Fibroblast of lung (primary cell): ENCODE measurements at regions not wholly inside any gene's neighbourhood (a gene's known extent, or its start where the extent isn't known, plus 50 kb on each side); places are given as distances from the start of the nearest gene placed in this dataset.

ENCODE experiments used
- DNase-seq, 2 donors: peaks; one replicate each; pipeline versions ENCODE4 v3.0.0 to v3.0.0-alpha.2; 2010; ENCODE audit warnings: low read depth in 2 of 2
- H2AFZ ChIP-seq: 2 replicates; pipeline ENCODE4 v1.5.1; 2012; ENCODE audit warnings: low read length, control low read depth, inconsistent platforms
- H3K27ac ChIP-seq: 2 replicates; pipeline ENCODE4 v1.5.1; 2011; ENCODE audit warnings: low read length, control low read depth; ENCODE audit not compliant: insufficient read depth
- H3K27me3 ChIP-seq: 2 replicates; pipeline ENCODE4 v1.5.1; 2011; ENCODE audit warnings: mild to moderate bottlenecking, low read length; ENCODE audit not compliant: control insufficient read depth, insufficient read depth
- H3K36me3 ChIP-seq: 2 replicates; pipeline ENCODE4 v1.5.1; 2011; ENCODE audit warnings: low read length; ENCODE audit not compliant: control insufficient read depth, insufficient read depth
- H3K4me1 ChIP-seq: 2 replicates; pipeline ENCODE4 v1.5.1; 2011; ENCODE audit warnings: low read length; ENCODE audit not compliant: control insufficient read depth, insufficient read depth; ENCODE audit errors: extremely low read depth
- H3K4me2 ChIP-seq: 2 replicates; pipeline ENCODE4 v1.5.1; 2011; ENCODE audit warnings: low read length, control low read depth; ENCODE audit not compliant: insufficient read depth; ENCODE audit errors: extremely low read depth
- H3K4me3 ChIP-seq, 4 experiments: fragments of 200-600 bp in 1 of 4; sonication (generic) in 1 of 4; replicated peaks in 1 of 4; 2 replicates each; pipeline ENCODE4 v1.5.1; 2011 to 2016; ENCODE audit warnings: low read length in 4 of 4, low read depth in 3 of 4, mild to moderate bottlenecking in 3 of 4, control low read depth in 2 of 4, inconsistent platforms in 1 of 4, mixed read lengths in 1 of 4; ENCODE audit not compliant: insufficient read depth in 1 of 4; ENCODE audit errors: control extremely low read depth in 1 of 4
- H3K79me2 ChIP-seq: 2 replicates; pipeline ENCODE4 v1.5.1; 2012; ENCODE audit warnings: mild to moderate bottlenecking, low read length, inconsistent platforms; ENCODE audit not compliant: control insufficient read depth, insufficient read depth
- H3K9ac ChIP-seq: 2 replicates; pipeline ENCODE4 v1.5.1; 2011; ENCODE audit warnings: mild to moderate bottlenecking, low read length, control low read depth; ENCODE audit not compliant: insufficient read depth
- H3K9me3 ChIP-seq: 2 replicates; pipeline ENCODE4 v1.5.1; 2012; ENCODE audit warnings: low read depth, low read length; ENCODE audit not compliant: control insufficient read depth, insufficient read depth
- H4K20me1 ChIP-seq: 2 replicates; pipeline ENCODE4 v1.5.1; 2011; ENCODE audit warnings: low read length; ENCODE audit not compliant: control insufficient read depth, insufficient read depth; ENCODE audit errors: extremely low read depth
- CTCF ChIP-seq, 2 donors: IDR thresholded peaks in 1 of 2; conservative IDR thresholded peaks in 1 of 2; 1 replicate in 1 of 2; 2 replicates in 1 of 2; pipeline ENCODE4 v1.5.1; 2011 to 2012; ENCODE audit warnings: low read length in 2 of 2, control low read depth in 1 of 2, inconsistent platforms in 1 of 2, low read depth in 1 of 2, mild to moderate bottlenecking in 1 of 2
- EZH2 ChIP-seq: IDR thresholded peaks from 2 replicates; pipeline ENCODE4 v1.5.1; 2012; ENCODE audit warnings: low read length, control low read depth, mild to moderate bottlenecking; ENCODE audit errors: missing control alignments

- Histone ChIP-seq H4K20me1 (no peaks in the 10 kb centered on the region), H3K79me2 (no peaks in the 10 kb centered on the region), H3K9ac (no peak overlapping the region), H3K27ac (no peak overlapping the region), H3K9me3 (no peaks in the 10 kb centered on the region), H2AFZ (no peak overlapping the region), H3K4me3 (no peak overlapping the region), H3K4me1 (no peaks in the 10 kb centered on the region), H3K4me2 (no peak overlapping the region), H3K36me3 (no peaks in the 10 kb centered on the region), H3K27me3 (no peaks in the 10 kb centered on the region)
- no peak for DNase-seq
- no peak for TF ChIP-seq EZH2
- no peak for TF ChIP-seq CTCF (conservative IDR thresholded peaks at IDR 0.05 in 1 of 2, IDR thresholded peaks at IDR 0.05 in 1 of 2; ENCODE audit: low read depth in 1 of 2, low read length in 2 of 2)
These were observed 760.0 kb downstream of the METTL4 start for GRCh38 chr18:1811282-1811681.

- no peak for DNase-seq
- no peaks in the 10 kb centered on the region for H4K20me1 ChIP-seq
- H3K9me3 ChIP-seq, result no peaks in the 10 kb centered on the region
- H3K27me3 ChIP-seq, result no peaks in the 10 kb centered on the region
- no peak overlapping the region for H3K27ac ChIP-seq
- H3K9ac ChIP-seq, result no peak overlapping the region
- no peaks in the 10 kb centered on the region for H3K4me1 ChIP-seq
- no peak for TF ChIP-seq EZH2
- TF ChIP-seq CTCF (conservative IDR thresholded peaks at IDR 0.05 in 1 of 2, IDR thresholded peaks at IDR 0.05 in 1 of 2; ENCODE audit: low read depth in 1 of 2, low read length in 2 of 2), result no peak
- no peaks in the 10 kb centered on the region for H3K79me2 ChIP-seq
- no peak overlapping the region for H2AFZ ChIP-seq
- no peak overlapping the region for H3K4me2 ChIP-seq
- H3K4me3 ChIP-seq, result no peak overlapping the region
- H3K36me3 ChIP-seq, result no peaks in the 10 kb centered on the region
These were observed 746.0 kb downstream of the METTL4 start for GRCh38 chr18:1825296-1825695.

DNA sequence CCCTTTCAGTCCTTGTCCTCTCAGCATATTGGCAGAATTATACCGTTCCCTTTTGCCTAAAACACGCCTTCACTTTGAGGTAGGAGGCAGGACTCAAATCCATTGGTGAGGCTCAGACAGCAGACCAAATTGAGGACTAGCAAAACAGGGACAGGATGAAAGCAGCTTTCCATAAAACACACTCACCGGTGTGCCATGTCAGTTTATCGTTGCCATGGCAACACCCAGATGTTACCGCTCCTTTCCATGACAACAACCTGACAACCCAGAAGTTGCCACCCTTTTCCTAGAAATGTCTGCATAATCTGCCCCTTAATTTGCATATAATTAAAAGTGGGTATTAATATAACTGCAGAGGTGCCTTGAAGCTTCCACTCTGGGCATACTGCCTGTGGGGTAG is 730.4 kb downstream of the METTL4 start:
- DNase-seq, result no peak
- TF ChIP-seq CTCF (conservative IDR thresholded peaks at IDR 0.05 in 1 of 2, IDR thresholded peaks at IDR 0.05 in 1 of 2; ENCODE audit: low read depth in 1 of 2, low read length in 2 of 2) (no peak), EZH2 (no peak)

More for the DNA sequence above, 730.4 kb downstream of the METTL4 start:
- Histone ChIP-seq H3K9ac (no peak overlapping the region), H3K9me3 (no peaks in the 10 kb centered on the region), H4K20me1 (no peaks in the 10 kb centered on the region), H3K4me3 (no peak overlapping the region), H3K4me1 (no peaks in the 10 kb centered on the region), H3K79me2 (no peaks in the 10 kb centered on the region), H3K36me3 (no peaks in the 10 kb centered on the region), H2AFZ (no peak overlapping the region), H3K4me2 (no peak overlapping the region), H3K27ac (no peak overlapping the region), H3K27me3 (no peaks in the 10 kb centered on the region)
